HG03045 (cell line): ENCODE measurements at regions not wholly inside any gene's neighbourhood (a gene's known extent, or its start where the extent isn't known, plus 50 kb on each side); places are given as distances from the start of the nearest gene placed in this dataset.
A peak's percentile ranks its signal among the peaks of the same experiment; 100 is the strongest.
"Not testable (repeated sequence)": the region's sequence is repeated elsewhere in the genome, so short reads cannot be mapped to it uniquely, and the experiment has no call there.

Source experiments
- ATAC-seq: cut with Tn5 transposase; IDR thresholded peaks from one replicate; pipeline ENCODE4 v1.9.1; 2021; ENCODE audit warnings: mild to moderate bottlenecking, moderate library complexity; ENCODE audit not compliant: unreplicated experiment

DNA sequence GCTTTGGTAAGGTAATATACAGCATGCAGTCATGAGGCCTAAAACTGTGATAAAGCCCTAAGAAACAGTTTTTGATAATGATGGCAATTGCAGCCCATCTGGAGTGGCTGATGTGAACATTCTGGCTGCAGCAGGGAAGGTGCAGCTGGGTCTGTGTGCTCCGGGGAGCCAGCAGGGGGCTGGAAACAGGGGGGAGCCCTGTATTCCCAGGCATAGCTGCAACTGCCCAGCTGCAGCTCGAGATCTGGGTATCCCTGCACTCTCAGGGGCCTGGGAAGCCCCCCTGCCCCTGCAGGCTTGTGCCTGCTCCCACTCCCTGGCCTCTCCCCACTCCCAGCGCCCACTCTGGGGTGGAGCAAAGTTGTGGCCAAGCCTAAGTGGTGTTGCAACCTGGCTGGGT lies 95.6 kb downstream of the RRAGB start:
- no peak for ATAC-seq

DNA sequence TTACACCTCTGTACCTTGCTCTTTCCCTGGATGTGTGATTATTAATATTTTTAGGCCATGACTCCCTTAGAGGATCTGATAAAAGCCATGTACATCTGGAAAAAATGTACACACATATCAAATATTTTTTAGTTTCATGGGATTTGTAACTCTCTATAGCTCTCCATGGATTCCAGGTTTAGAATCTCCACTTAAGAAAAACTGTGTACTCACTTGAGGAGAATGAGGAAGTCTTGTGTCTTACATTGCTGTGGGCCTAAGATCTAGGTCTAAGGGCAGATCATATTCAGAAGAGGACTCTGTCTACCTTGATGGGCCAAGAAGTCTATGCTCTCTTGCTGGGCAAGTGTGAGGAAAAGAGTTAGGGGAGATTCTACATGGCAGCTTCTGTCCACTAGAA lies 98.0 kb downstream of the RRAGB start:
- ATAC-seq: no peak

DNA sequence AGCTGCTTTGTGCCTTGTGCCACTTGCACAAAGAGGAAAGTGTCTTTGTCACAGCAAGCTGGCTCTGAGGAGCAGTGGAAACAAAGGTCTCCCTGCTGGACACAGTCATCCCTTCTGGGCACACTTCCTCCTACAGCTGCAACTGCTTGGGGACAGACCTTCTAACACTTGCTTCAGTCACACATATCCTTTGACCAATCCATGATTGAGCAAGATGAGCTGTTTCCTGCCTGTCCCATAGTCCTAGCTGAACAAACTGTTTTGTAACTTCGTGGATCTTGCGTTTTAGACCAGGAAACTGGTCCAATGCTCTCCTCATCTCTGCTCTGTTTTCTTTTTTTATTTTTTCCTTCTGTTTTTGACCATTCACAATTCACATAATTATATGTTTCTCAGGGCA lies 98.5 kb downstream of the RRAGB start:
- no peak for ATAC-seq

DNA sequence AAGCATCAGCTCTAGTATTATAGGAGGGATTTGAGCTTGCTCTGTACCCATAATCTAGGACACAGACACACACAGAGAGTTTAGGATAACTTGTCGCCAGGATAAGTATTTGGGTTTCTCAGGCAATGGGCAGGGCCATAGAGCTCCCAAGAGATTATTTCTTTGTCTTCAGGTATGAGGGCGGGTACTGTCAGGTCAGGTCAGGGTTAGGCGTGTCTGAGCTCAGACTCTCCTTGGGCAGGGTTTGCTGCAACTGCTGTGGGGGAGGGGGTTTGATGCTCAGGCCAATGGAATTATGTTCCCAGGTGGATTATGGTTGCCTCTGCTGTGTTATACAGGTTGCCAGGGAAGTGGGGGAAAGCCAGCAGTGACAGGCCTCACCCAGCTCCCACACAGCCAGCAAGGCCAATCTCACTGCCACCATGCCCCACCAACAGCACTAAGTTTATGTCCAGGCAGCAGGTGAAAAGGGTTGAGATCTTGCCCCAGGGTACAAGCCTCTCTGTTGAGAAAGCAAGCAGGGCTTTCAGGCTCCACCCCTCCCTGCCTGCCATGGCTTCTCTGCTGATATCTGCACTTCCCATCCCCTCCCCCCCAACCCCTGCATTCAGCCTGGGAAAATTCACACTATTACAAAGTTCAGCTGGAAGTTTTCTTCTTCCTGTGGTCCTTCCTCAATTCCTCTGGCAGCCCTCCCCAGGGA lies 101.3 kb downstream of the RRAGB start:
- ATAC-seq: no peak

DNA sequence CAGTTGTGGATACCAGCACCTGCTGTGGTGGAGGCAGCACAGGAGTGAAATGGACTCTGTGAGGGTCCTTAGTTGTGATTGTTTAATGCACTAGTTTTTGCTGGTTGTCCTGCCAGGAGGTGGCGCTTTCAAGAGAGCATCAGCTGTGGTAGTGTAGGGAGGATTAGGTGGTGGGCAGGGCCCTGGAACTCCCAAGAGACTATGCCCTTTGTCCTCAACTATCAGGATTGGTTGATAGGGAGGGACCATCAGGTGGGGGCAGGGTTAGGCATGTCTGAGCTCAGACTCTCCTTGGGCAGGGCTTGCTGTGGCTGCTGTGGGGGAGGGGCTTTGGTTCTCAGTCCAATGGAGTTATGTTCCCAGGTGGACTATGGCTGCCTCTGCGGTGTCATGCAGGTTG lies 121.9 kb downstream of the RRAGB start:
- no peak for ATAC-seq

DNA sequence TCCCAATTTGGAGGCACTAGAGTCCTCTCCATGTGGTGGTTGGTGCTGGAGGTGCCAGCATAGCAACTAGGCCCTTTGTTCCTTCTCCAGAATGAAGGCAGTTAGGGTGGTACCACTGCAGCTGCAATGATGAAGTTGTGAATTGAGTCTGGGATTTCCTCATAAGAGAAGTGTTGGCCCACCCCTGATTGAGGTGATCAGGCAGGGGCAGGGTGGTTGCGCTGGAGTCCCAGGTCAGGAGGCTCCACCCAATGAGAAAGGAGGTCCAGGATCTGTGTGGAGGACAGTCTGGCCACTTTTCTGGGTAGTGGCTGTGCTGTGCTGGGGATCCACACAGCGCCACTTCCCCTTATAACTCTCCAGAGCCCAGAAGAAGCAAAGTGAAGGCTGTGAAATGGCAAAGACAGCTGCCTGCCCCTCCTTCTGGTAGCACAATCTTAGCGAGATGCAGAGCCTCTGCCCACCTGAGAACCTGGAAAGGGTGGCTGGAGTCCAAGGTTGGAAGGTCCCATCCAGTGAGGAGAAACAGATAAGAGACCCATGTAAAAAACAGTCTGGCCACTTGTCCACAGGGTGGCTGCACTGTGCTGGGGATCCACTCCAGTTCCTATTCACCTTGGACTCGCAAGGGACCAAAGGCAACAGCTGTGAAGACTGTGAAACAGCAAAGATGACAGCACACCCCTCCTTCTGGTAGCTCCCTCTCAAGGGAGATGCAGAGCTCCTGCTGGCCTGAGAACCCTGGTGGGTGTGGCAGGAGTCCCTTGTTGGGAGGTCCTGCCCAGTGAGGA lies 124.6 kb downstream of the RRAGB start:
- ATAC-seq: no peak

DNA sequence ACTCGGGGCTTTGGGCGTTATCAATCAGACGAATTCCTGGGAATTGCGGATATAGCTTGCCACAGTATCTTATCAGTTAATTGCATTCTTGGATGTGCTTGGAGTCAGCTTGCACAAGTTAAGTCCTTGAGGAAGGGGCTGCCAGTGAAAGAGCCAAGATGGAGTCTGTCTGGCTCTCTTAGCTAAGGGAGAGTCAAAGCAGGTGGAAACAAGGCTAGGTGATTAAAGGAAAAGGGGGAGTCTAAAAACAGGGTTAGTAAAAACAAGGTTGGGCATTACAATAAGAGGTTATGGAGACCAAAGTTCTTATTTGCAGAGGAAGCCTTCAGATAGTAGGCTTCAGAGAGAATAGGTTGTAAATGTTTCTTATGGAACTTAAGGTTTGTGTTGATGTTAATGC lies 149.2 kb downstream of the RRAGB start:
- not testable (repeated sequence) for ATAC-seq

DNA sequence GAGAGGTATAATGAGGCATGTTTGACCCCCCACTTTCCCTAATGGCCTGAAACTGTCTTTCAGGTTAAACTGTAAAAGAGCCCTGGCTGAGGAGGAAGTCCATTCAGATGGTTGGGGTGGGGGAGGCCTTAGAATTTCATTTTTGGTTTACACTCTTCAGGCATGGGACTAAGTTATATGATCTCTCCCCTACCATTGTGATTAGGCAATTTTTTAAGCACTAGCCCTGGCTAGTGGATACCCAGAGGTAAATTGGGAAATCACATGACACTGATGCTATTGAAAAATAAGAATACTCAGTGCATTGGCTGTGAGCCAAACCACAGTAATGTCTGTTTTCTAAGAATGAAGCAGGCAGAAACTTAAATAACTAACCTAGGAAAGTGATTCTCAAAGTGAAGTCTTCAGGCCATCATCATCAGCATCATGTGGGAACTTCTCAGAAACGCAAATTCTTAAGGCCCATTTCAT lies 149.7 kb downstream of the RRAGB start:
- peak; percentile 64 for ATAC-seq

DNA sequence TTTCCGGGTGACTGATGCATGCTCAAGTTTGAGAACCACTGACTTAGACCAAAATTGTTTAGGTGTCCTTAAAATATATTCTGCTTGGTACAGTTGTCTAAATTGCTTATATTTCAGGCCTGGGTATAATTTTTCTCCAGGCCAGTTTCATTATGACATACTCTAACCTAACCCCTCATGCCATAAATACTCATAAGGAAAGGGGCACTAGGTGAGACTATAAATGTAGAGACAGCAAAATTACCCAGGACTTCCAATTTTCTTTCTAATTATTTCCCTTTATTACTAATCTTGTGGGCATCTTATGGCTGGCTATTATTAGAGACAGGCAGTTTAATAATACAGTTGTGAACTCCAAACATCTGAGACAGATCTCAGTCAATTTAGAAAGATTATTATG lies 150.2 kb downstream of the RRAGB start:
- peak; percentile 53 for ATAC-seq

DNA sequence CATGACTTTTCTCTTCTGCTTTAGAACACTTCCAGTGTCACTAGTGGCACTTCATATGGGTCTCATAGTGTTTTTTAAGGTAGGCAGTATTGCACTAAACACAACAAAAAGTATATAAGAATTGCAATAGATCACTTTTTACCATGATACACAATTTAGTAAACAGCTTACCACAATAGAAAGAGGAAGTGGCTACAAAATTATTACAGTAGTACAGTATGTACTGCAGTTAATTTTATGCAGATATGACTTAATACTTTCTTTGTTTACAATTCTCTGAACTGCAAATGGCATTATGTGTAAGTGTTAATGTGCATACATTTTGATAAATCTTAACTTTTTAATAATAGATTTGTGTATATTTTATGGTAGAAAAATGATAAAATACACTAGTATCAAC lies 157.3 kb downstream of the RRAGB start:
- no peak for ATAC-seq

DNA sequence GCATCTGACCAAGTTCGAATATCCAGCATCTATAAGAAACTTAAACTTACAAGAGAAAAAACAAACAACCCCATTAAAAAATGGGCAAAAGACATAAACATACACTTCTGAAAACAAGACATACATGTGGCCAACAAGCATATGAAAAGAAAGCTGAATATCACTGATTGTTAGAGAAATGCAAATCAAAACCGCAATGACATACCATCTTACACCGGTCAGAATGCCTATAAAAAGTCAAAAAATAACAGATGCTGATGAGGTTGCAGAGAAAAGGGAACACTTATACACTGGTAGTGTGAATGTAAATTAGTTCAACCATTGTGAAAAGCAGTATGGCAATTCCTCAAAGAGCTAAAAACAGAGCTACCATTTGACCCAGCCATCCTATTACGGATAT lies 166.0 kb downstream of the RRAGB start:
- ATAC-seq: not testable (repeated sequence)

DNA sequence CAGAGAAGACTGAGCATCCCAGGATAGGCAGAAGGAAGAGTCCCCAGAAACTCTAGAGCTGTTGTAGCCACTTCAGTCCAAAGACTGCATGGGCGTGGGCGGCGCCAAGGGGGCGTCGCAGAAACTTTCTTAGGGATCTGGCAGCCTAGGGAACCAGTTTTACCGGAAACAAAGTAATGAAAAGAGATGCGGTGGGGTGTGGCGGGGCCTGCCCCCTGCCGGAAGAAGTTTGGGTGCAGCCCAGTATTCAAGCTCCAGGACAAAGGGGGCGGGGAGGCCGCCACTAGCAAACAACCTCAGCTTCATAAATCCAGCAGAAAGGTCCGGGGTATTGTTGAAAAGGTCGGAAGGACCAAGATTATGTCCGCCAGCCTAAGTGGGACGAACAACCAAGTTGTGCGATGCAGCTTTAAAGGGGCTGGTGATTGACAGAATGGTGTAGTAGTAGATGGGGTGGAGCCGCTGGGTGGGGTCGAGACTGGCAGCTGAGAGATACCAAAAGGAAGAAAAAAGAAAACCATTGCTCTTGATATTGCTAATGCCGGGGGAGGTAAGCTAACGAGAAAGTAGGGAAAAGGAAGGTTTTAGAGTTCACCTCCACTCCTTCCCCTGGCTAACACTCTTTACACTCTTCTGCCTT lies 190.5 kb downstream of the RRAGB start:
- peak; percentile 83 for ATAC-seq

DNA sequence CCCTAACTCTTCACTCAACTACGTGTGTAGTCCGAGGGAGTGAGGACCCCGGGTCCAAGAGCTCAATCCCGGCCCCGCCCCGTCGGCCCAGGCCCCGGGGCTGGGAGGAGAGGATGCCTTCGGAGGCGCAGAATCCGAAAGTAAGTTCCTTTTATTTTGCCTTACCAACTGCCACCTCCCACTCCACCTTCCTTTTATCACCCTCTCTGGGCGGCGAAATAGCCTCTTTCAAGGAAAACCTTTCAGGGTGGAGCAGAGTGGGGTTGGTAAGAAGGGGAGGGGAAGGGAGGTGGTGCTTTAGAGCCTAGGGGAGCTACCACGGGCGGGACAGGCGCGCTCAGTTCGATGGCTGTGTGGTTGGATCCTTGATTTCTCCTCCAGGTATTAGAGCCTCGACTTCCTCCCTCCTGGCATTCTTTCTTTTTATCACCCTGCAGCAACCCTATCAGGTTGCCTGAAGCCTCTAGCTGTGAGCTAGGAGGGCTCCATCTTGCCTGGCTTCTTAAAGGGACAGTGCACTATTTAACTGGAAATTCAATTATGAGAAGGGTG lies 191.2 kb downstream of the RRAGB start:
- ATAC-seq: peak; percentile 56

DNA sequence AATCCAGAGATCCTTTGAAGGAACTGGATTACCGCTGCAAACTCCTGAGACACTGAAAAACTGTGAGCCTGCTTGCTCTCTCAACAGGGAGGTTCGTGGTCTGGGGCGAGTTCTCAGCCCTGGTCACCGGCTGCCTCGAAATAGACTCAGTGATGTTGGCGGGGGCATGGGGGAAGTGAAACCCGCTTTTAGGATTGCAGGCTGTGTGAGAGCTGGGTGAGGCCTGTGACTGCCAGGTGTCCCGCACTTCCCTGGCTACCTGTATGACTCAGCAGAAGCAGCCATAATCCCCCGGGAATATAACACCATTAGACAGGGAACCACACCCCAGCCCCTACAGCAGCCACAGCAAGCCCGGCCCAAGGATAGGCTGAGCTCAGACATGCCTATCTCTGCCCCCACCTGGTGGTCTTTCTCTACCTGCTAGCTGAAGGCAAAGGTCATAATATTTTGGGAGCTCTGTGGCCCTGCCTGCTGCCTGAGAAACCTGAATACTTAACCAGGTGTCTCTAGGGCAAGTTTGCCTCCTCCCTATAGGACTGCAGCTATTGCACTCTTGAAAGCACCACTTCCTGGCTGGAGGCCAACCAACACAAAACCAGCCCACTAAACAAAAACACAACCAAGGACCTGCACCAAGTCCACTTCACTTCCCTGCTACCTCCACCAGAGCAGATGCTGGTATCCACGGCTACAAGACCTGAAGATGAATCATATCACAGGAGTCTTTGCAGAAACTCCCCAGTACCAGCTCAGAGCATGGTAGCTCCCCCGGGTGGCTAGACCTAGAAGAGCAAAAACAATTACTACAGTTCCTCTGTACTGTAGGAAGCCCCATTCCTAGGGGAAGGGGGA lies 202.0 kb downstream of the RRAGB start:
- ATAC-seq: peak; percentile 96

DNA sequence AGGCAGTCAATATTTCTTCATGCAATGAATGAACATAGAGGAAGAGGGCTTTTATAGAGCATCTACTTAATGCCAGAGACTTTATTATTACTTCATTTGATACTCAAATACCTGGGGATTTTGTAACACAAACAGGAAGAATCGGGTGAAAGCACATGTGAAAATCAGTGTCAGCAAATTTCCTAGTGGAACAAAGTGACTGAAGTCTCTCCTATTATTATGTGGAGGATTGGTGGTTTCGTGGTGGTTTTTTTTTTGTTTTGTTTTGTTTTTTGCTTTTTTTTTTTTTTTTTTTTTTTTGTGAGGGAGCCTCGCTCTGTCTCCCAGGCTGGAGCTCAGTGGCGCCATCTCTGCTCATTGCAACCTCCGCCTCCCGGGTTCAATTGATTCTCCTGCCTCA lies 207.0 kb downstream of the RRAGB start:
- ATAC-seq: no peak

DNA sequence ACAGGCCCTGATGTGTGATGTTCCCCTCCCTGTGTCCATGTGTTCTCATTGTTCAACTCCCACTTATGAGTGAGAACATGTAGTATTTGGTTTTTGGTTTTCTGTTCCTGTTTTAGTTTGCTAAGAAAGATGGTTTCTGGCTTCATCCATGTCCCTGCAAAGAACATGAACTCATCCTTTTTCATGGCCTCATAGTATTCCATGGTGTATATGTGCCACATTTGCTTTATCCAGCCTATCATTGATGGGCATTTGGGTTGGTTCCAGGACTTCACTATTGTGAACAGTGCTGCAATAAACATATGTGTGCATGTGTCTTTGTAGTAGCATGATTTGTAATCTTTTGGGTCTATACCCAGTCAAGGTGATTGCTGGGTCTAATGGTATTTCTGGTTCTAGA lies 211.0 kb downstream of the RRAGB start:
- not testable (repeated sequence) for ATAC-seq
